ENCODE measurements at regions not wholly inside any gene's neighbourhood (a gene's known extent, or its start where the extent isn't known, plus 50 kb on each side); places are given as distances from the start of the nearest gene placed in this dataset.

DNA sequence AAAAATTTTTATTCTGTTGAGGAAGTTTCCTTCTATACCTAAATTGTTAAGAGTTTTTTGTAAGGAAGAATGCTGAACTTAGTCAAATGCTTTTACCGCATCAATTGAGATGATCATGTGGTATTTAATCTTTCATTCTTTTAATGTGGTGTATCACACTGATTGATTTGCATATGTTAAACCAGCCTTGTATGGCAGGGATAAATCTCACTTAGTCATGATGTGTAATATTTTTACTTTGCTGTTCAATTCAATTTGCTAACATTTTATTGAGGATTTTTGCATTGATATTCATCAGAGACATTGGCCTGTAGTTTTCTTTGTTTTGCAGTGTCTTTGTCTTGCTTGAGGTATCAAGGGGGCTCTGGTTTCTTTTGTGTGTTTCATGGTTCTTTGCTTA lies 125.3 kb upstream of the MEF2C start:
- TF ChIP-seq, protein P1, sequence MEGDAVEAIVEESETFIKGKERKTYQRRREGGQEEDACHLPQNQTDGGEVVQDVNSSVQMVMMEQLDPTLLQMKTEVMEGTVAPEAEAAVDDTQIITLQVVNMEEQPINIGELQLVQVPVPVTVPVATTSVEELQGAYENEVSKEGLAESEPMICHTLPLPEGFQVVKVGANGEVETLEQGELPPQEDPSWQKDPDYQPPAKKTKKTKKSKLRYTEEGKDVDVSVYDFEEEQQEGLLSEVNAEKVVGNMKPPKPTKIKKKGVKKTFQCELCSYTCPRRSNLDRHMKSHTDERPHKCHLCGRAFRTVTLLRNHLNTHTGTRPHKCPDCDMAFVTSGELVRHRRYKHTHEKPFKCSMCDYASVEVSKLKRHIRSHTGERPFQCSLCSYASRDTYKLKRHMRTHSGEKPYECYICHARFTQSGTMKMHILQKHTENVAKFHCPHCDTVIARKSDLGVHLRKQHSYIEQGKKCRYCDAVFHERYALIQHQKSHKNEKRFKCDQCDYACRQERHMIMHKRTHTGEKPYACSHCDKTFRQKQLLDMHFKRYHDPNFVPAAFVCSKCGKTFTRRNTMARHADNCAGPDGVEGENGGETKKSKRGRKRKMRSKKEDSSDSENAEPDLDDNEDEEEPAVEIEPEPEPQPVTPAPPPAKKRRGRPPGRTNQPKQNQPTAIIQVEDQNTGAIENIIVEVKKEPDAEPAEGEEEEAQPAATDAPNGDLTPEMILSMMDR (IDR thresholded peaks at IDR 0.05; ENCODE audit: insufficient read depth, low read depth, low read length), result no peak
- no peak for TF ChIP-seq EZH2 (IDR thresholded peaks at IDR 0.05; ENCODE audit: insufficient read depth, low read length)
